HepG2 (cell line): ENCODE measurements at regions not wholly inside any gene's neighbourhood (a gene's known extent, or its start where the extent isn't known, plus 50 kb on each side); places are given as distances from the start of the nearest gene placed in this dataset.

Experiments
- ELF4 ChIP-seq: sonication (generic); formaldehyde crosslinking; IDR thresholded peaks from 2 replicates; pipeline ENCODE4 v1.5.0; 2020; ENCODE audit warnings: missing genetic modification reagents, mild to moderate bottlenecking, moderate library complexity, borderline replicate concordance
- GATAD2A ChIP-seq: IDR thresholded peaks from 2 replicates; pipeline ENCODE4 v1.6.1; 2016
- TRIM24 ChIP-seq: sonication (generic); formaldehyde crosslinking; IDR thresholded peaks from 2 replicates; pipeline ENCODE4 v1.8.0; 2022; ENCODE audit warnings: mild to moderate bottlenecking, missing genetic modification reagents
- YY1 ChIP-seq: IDR thresholded peaks from 2 replicates; pipeline ENCODE4 v1.6.1; 2011; ENCODE audit warnings: low read length, low read depth, moderate library complexity, mild to moderate bottlenecking; ENCODE audit not compliant: insufficient read depth, insufficient replicate concordance
- TF ChIP-seq, protein P1 (sequence below): sonication (generic); formaldehyde crosslinking; IDR thresholded peaks from 2 replicates; pipeline ENCODE4 v1.4.0; 2020; ENCODE audit warnings: missing genetic modification reagents
- TF ChIP-seq, protein P2 (sequence below): sonication (generic); formaldehyde crosslinking; IDR thresholded peaks from 2 replicates; pipeline ENCODE4 v1.5.0; 2020; ENCODE audit warnings: mild to moderate bottlenecking, missing genetic modification reagents, moderate library complexity

DNA sequence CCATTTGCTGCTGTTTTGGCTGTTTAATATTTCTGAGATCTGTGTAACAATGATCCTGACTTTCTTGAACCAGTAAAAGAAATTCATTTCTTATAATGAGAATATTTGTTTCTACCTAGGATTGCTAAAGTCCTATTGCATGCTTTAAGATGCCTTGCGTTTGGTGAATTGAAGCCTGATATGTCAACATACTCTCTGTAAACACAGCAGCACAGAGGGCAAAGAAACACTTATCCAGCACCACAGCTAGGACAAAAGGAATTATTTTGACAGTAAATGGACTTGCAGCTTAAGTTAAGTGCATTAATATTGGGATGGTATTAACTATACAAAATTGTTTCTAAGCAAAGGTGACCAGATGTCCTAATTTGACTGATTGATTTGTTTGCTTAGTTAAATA is 2031.2 kb upstream of the CDH6 start:
- TF ChIP-seq GATAD2A (no peak), YY1 (no peak), TRIM24 (no peak), ELF4 (no peak)
- TF ChIP-seq, protein P1, sequence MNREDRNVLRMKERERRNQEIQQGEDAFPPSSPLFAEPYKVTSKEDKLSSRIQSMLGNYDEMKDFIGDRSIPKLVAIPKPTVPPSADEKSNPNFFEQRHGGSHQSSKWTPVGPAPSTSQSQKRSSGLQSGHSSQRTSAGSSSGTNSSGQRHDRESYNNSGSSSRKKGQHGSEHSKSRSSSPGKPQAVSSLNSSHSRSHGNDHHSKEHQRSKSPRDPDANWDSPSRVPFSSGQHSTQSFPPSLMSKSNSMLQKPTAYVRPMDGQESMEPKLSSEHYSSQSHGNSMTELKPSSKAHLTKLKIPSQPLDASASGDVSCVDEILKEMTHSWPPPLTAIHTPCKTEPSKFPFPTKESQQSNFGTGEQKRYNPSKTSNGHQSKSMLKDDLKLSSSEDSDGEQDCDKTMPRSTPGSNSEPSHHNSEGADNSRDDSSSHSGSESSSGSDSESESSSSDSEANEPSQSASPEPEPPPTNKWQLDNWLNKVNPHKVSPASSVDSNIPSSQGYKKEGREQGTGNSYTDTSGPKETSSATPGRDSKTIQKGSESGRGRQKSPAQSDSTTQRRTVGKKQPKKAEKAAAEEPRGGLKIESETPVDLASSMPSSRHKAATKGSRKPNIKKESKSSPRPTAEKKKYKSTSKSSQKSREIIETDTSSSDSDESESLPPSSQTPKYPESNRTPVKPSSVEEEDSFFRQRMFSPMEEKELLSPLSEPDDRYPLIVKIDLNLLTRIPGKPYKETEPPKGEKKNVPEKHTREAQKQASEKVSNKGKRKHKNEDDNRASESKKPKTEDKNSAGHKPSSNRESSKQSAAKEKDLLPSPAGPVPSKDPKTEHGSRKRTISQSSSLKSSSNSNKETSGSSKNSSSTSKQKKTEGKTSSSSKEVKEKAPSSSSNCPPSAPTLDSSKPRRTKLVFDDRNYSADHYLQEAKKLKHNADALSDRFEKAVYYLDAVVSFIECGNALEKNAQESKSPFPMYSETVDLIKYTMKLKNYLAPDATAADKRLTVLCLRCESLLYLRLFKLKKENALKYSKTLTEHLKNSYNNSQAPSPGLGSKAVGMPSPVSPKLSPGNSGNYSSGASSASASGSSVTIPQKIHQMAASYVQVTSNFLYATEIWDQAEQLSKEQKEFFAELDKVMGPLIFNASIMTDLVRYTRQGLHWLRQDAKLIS (CRISPR knock-in tag), result no peak
- TF ChIP-seq, protein P2, sequence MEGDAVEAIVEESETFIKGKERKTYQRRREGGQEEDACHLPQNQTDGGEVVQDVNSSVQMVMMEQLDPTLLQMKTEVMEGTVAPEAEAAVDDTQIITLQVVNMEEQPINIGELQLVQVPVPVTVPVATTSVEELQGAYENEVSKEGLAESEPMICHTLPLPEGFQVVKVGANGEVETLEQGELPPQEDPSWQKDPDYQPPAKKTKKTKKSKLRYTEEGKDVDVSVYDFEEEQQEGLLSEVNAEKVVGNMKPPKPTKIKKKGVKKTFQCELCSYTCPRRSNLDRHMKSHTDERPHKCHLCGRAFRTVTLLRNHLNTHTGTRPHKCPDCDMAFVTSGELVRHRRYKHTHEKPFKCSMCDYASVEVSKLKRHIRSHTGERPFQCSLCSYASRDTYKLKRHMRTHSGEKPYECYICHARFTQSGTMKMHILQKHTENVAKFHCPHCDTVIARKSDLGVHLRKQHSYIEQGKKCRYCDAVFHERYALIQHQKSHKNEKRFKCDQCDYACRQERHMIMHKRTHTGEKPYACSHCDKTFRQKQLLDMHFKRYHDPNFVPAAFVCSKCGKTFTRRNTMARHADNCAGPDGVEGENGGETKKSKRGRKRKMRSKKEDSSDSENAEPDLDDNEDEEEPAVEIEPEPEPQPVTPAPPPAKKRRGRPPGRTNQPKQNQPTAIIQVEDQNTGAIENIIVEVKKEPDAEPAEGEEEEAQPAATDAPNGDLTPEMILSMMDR (CRISPR knock-in tag), result no peak
